Left ventricle myocardium superior (tissue), 1 donor: ENCODE measurements at regions not wholly inside any gene's neighbourhood (a gene's known extent, or its start where the extent isn't known, plus 50 kb on each side); places are given as distances from the start of the nearest gene placed in this dataset.

Experiments
- ATAC-seq: fragments of 200-7000 bp; cut with Tn5 transposase; one replicate; pipeline ENCODE4 v1.9.1; 2020; ENCODE audit warnings: mild to moderate bottlenecking, moderate library complexity
- DNase-seq: peaks from one replicate; pipeline ENCODE4 v3.0.0-alpha.2; 2020
- intact Hi-C: fragments of 100-400 bp; cut with micrococcal nuclease; formaldehyde crosslinking; loops from one replicate; pipeline ENCODE4 v1.11.0; 2022
- donor health status: DM: no; HTN: yes; CAD: no; lungs with severe emphysema.

DNA sequence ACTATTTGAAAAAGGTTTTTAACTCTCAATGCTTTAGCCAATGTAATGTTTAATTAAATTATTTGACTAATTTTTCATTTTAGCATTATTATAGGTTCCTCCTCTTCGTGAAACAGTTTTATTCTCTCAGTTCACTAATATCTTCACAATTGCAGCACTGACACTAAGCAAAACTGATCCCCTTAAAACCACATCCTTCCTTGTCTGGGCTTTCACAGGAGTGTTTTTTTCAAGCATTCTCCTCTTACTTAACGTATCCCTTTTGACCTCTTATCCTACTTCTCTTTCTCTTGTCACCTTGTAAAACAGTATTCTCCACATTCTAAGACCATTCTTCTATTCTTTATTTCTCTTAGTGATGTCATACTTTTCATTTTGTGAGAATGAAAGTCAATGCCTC, 112.8 kb downstream of the DSC3 start:
- intact Hi-C loops = no loop called here
- DNase-seq = no peak
- ATAC-seq = no peak

DNA sequence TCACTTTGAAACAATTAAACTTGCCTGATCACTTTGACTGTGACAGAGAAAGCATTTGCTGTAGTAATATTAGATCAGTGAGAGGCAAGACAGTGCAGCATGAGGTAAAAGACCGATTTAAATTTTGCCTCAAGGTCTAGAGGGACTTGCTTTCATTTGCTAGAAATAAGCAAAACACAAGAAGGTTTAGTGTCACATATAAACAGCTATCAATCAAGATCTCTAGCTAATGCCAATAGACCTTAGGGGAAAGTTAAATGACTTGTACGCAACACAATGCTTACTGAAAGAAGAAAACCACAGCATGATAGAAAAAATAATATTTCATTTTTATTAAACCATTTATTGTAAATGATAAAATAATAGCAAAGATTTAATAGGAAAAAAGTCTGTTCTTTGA, 113.5 kb downstream of the DSC3 start:
- intact Hi-C loops = no loop called here
- ATAC-seq (no peak), DNase-seq (no peak)

DNA sequence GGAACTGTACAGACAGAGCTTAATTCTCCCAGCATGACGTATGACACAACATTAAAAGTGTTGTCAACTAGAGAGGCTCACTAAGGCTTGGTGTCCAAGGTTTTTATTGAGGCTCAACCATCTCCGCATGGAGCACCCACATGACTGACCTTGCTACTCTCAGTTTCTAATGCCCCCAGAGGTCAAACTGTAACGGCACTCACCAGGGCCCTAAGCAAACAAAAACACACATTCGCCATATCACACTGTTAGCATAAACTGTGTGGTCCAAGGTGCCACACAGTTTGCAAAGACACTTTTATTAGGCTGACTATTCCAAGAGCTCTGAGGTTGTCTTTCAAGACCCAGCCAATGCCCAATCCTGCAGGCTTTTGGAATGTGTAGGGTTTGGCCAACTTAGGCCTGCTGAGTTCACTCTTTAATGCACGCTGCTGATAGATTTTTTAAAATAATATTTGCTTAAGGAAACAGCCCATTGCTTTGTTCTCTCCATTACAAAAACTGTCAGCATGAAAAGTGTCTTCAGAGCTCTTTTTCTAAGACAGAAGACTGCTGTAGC, 114.9 kb downstream of the DSC3 start:
- ATAC-seq (no peak), DNase-seq (no peak)
- intact Hi-C loops = no loop called here

DNA sequence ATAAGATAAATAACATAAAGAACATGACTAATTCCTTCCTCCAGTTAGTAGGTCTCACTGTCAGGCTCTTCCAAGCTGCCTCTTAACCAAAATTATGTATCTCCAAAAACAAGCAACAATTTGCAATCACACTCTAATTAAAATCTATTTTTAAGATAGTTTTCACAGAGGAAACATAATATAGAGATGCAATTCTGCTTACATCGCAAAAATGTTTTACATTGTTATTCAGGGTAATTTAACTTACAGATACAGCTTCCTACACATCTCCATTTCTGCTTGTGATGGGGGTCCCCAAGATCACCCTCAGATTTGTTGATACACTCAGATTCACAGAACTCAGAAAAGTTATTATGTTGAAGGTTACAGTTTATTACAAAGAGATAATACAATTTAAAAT, 115.5 kb downstream of the DSC3 start:
- intact Hi-C loops = no loop called here
- DNase-seq = no peak
- no peak for ATAC-seq

DNA sequence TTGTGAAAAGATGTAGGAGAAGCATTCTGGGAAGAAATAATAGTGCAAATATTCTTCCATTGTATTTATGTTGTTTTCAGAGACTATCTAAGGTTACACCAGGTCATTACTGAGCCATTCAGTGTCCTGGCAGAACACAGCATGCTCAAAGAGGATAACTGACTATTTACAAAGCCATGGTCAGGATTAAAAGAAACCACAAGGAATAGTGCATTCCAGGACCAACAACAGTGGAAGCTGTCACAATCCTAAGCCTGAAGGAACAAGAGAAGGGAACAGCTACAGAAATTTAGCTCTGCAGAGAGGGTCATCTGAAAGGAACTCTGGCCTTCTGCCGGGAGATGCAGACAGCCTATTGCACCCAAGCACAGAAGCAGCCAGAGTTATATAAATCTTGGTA, 116.7 kb downstream of the DSC3 start:
- intact Hi-C loops = no loop called here
- DNase-seq = no peak
- no peak for ATAC-seq

DNA sequence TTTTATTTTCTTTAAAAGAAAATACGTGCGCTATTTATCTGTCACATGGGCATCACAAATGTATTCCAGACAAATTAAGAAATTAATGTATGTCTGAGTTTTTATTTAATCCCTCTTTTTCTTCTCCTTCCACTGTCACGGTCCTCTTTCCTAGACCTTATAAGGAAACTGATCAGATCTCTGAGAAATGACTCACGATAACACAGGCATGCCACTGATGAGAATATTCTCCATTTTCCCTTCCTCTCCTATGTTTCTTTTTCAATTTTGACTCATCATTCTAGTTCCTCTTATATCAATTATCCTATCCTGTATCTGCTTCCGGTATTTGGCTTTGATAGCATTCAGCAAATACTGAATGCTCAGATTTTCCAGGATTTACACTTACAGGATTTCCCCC, 121.8 kb downstream of the DSC3 start:
- no peak for DNase-seq
- no peak for ATAC-seq
- intact Hi-C loops = no loop called here

DNA sequence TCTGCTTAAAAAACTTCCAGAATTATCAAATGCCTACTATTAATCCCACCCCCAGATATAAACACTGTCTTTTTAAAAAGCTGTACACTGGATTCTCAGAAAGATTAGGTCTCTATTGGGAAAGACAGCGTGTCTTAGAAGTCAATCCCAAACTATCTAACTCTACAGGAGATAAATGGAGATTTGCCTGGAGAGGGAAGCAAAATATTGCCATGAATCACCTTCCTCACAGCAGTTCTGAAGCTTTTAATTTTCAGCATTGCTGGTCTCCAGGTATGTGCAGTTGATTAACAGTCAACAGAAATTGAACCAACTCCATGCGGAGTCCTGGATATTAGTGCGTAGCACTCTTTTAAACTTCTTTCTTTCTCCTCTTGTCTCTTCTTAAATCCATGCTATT, 122.2 kb downstream of the DSC3 start:
- no peak for DNase-seq
- intact Hi-C loops = no loop called here
- no peak for ATAC-seq

DNA sequence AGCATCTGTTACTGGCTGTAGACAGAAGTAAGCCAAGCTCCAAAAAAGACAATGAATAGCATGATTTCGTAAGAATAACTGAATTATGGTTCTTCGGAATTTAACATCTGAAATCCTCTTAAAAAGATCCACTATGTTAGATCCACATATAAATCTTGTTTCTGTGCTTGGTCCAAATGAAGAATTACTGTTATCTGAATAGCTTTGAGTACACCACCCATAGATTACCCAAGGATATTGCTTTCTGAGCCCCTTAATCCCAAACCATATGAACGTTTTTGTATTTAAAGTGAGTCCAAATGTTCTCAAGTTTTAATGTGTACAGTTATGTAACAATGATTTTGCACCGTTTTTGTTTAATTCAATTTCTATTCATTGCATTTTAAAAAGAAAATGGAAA, 124.9 kb downstream of the DSC3 start:
- intact Hi-C loops = no loop called here
- ATAC-seq (no peak), DNase-seq (no peak)

DNA sequence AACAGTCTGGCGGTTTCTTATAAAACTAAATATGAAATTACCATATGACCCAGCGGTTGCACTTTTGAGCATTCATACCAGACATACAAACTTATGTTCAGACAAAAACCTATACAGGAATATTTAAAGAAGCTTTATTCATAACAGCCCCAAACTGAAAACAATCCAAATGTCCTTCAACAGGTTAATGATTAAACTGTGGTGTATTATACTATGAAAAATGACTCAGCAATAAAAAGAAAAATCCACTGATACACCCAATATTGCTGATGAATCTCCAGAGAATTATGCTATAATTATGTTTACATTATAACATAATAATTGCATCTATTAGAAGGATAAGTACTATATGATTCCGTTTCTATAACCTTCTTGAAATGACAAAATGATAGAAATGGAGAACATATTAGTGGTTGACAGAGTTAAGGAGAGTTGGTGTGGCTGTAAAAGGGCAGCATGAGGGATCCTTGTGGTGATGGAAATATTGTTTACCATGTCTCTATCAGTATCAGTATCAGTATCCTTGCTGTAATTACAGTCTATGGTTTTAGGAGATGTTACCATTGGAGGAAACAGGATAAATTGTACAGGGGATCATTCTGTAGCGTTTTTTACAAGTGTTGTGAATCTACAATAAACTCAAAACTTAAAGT, 127.1 kb downstream of the DSC3 start:
- intact Hi-C loops = no loop called here
- ATAC-seq (no peak), DNase-seq (no peak)

DNA sequence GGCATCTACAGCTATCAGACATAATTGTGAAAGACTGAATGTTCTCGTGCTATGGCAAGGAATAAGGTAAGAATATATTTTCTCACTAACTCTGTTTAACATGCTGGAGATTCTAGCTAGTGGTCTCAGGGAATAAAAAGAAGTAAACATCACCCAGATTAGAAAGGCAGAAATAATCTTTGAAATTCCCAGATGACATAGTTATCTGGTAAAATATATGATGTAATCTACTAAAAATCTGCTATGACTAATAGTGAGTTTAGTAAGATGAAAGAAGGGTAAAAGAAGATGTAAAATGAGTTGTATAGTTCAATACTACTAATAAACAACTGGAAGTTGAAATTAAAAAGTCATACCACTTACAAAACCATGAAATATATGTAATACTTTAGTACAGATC, 134.2 kb downstream of the DSC3 start:
- ATAC-seq = no peak
- no peak for DNase-seq
- intact Hi-C loops = no loop called here

DNA sequence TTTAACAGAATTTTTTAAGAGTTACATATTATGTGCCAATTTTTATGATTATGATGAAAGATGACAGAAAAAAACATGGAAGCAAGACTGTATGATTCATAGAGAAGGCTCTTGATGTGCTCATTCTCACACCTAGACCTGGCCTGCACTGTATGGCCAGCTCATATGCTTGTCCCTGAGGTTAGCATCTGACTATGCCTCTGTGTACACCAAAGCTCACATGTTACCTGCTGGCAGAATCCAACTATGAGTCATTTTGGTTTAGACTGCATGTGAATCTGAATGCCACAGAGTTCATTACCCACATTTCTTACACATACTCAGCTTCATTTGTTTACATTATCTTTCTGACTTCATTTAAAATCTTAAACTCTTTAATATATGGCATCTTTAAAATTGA, 139.0 kb downstream of the DSC3 start:
- intact Hi-C loops = no loop called here
- DNase-seq (no peak), ATAC-seq (no peak)

DNA sequence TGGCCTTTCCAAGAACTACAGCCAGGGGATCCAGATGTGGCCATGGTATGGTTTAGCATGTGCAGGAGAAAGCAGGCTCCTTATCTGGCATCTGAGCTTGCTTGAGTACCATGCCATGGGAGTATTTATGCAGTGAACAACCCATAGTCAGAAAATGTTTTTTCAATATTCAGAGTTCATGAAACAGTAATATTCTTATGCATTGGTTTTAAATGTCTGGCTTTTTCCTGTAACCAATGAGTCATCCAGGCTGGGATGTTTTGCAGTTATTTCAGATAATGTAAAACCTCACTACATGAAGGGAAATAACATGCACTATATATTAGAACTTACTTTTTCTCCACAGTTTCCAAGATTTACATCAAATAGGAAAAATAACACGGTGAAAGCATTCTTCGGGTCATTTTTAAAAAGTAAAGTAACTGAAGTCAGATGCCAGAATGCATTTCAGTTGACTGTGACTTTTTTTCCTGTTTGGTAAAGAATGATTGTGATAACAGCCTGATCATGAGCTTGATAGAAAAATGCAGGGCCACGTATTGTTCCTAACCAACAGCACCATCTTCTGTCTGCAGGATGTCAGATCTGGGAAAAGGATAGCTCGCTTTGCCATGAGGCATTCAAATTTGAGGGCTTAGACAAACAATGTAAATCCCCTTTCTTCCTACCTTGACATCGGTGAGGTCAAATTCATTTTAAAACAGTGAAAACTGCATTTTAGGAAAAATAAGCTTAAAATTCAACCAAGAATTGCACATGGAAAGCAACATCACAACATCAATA, 152.8 kb downstream of the DSC3 start:
- DNase-seq (no peak), ATAC-seq (no peak)
- intact Hi-C loops = no loop called here

DNA sequence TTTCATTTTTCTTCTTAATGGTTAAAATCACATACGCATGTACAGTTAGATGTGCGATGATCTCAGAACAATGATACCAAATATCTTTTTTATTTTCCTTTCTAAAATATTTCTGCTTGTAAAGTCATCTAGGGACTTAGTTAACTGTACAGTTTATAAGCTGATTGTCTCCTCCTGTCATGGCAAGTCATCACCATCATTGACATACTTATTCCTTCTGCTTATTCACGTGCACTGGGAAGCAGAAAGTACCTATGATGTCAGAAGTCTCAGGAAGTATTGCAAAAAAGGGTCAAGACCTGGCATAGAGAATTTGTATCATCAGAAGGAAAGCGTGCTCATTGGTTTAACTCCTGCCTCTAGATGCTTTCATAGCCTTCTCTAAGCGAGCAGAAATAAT, 154.2 kb downstream of the DSC3 start:
- no peak for DNase-seq
- ATAC-seq = no peak

DNA sequence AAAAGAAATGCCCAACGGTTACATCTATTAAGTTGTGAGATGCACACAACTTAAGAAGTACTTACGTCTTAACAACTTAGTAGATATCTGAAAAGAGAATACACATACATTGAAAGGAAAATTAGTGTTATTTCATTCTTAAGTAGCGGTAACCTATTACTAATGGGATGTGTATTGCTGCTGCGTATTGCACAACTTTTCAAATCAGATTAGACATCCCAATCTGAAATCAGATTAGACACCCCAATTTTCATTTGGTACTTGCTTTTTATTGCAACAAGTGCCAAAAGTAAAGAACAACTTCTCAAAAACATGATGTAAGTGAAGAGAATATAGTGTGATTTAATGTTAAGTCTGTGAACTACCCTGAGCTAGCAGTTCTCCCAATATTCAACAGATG, 155.5 kb downstream of the DSC3 start:
- intact Hi-C loops = no loop called here
- no peak for ATAC-seq
- DNase-seq = no peak

More for the DNA sequence above, 154.2 kb downstream of the DSC3 start:
- intact Hi-C loops = no loop called here

DNA sequence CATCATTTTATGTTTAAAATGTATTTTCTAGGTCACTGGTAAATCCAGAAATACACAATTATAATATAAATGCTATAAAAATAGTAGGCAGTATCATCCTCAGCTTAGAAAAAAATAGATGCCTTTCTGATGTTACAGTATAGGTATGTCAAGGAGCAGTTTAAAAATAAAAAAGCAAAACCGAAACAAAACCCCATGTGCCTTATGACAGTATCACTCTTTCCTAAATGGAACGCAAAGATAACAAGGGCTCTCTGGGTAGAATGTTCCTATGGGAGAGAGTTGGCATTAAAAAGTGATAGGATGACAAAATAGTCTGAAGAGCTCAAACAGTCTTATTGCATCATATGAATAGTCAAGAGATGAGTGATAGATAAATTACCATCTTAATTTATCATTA, 172.1 kb downstream of the DSC3 start:
- DNase-seq (no peak), ATAC-seq (peak; percentile 90)
- intact Hi-C loops = no loop called here

DNA sequence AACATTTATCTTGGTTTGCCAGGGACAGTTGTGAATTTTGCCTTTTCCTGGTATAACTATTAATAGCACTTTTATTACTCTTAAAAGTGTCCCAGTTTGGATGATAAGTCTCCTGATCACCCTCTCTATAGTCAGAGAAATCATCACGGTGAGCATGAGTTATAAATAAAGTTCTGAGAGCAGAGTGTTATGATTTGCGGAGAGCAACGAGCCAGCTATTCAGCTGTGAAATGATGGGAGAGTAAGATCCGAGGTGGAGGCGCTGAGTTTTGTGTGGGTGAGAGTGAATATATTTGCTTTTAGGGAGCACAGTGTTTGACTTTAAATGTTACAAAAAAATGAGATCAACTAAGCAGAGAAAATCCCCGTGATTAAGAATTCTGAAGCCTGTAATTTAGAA, 179.6 kb downstream of the DSC3 start:
- ATAC-seq (peak; percentile 87), DNase-seq (no peak)
- intact Hi-C loops = no loop called here

DNA sequence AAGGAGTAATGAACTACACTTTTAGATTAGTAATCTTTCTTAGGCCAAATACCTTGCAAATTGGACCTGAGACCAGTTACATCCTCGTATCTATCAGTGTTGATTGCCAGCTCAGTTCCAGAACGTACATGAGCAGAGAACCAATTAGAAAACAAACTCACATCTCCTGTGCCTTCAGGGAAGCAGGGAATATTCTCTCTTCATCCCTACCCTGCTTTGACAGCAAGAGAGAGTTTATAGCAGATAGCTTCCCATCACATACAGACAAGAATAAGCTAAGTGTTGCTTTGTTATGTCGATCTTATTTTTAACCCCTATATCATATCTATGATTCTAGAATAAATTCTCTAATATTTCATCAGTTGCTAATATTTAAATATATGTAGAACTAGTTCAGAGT, 181.8 kb downstream of the DSC3 start:
- DNase-seq (no peak), ATAC-seq (no peak)
- intact Hi-C loops = no loop called here

DNA sequence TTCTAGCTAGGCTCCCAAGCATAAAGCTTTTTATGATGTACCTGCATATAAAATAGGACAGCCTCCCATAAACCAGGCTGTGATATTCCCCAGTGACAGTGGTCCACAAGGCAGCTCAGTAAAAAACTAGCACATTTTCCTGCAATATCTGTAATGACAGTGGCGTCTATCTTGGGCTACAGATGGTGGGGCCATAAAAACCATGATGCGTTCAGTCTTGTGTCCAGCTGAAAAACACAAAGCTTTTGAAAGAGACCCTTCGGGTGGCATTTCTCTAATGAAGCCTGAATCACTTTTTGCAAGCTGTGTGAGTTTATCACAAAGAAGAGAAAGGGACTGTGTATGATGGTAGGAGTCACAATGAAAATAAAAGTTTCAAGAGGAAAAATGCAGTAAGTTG, 183.5 kb downstream of the DSC3 start:
- DNase-seq = no peak
- no peak for ATAC-seq
- intact Hi-C loops = no loop called here

DNA sequence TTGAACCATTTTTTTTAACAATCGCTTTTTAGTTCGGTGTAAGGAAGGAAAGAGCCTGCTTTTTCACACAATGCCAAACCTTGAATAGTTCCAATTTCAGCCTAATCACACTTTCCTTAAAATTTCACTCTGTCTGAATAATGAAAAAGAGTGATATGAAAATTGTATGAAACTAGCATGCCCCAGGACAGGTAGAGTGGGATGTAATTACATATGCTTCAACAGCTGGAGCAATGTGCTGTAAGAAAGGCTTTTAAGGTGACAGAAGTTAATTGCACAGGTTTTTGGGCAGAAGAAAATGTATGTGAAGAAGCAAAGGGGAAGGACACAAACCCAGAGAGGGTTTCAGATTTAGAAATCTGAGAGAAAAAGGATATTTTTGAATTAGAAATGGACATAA, 184.0 kb downstream of the DSC3 start:
- intact Hi-C loops = no loop called here
- ATAC-seq (no peak), DNase-seq (no peak)

DNA sequence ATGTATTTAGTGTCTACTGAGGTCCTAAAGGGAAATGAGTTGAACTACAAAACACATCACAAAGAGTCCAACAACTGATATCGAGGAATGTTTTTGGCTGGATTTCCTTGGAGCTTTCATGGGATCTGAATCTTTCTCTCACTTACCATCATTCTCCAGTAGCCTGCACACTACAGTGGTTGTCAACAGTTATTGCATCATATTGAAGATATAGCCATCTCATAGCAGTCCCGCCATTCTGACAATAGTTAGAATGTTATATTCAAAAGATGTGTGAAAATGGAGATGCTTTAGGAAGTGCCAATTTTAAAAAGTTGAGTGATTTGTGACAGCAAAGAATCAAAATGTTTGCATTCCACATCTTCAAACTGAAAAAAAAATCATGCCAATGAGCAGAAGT, 186.8 kb downstream of the DSC3 start:
- DNase-seq (no peak), ATAC-seq (no peak)
- intact Hi-C loops = no loop called here

DNA sequence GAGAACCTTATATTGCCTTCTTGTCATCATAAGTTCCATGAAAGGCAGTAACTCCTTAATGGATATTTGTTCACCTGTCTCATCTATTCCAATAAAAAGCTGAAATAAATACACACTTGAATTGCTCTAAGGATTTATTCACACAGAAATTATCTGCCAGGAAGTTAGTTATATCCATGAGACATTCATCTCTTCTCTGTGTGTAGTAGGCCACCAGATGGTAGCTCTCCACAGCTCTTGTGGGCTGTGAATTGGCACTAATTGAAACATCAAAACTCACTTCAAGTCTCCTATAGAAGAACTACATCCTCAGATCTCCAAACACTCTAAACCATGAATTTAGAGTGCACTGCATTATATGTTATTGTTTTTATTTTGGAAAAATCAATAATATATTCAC, 189.6 kb downstream of the DSC3 start:
- intact Hi-C loops = no loop called here
- no peak for ATAC-seq
- no peak for DNase-seq
